Inferior parietal cortex (tissue), 1 donor: ENCODE measurements at regions not wholly inside any gene's neighbourhood (a gene's known extent, or its start where the extent isn't known, plus 50 kb on each side); places are given as distances from the start of the nearest gene placed in this dataset.

Experiments
- DNase-seq: peaks from one replicate; pipeline ENCODE4 v3.0.0-alpha.2; 2016; ENCODE audit errors: extremely low spot score

GRCh38 chr20:7250337-7250736, 482.9 kb downstream of the BMP2 start:
- DNase-seq, result no peak

- no peak for DNase-seq
Observed at GRCh38 chr20:7257099-7257498, 489.6 kb downstream of the BMP2 start.

GRCh38 chr20:7257692-7258466, 490.4 kb downstream of the BMP2 start:
- no peak for DNase-seq

- DNase-seq, result no peak
Observed at GRCh38 chr20:7262803-7263202, 495.3 kb downstream of the BMP2 start.

GRCh38 chr20:7264137-7264536, 496.7 kb downstream of the BMP2 start:
- DNase-seq, result no peak

GRCh38 chr20:7269452-7269851, 502.0 kb downstream of the BMP2 start:
- DNase-seq, result no peak

- DNase-seq, result peak; percentile 25
Observed at GRCh38 chr20:7272512-7272911, 505.0 kb downstream of the BMP2 start.

- DNase-seq, result no peak
Observed at GRCh38 chr20:7274870-7275269, 507.4 kb downstream of the BMP2 start.

- DNase-seq, result no peak
Observed at GRCh38 chr20:7275645-7276237, 508.3 kb downstream of the BMP2 start.

- peak; percentile 94 for DNase-seq
Observed at GRCh38 chr20:7285918-7286556, 518.6 kb downstream of the BMP2 start.

- DNase-seq, result no peak
Observed at GRCh38 chr20:7291323-7291943, 523.9 kb downstream of the BMP2 start.

- DNase-seq, result no peak
Observed at GRCh38 chr20:7291946-7292345, 524.5 kb downstream of the BMP2 start.

- DNase-seq, result no peak
Observed at GRCh38 chr20:7294816-7295360, 527.4 kb downstream of the BMP2 start.

GRCh38 chr20:7301807-7302206, 534.3 kb downstream of the BMP2 start:
- DNase-seq, result no peak

GRCh38 chr20:7302250-7302649, 534.8 kb downstream of the BMP2 start:
- no peak for DNase-seq

- no peak for DNase-seq
Observed at GRCh38 chr20:7305976-7306375, 538.5 kb downstream of the BMP2 start.

GRCh38 chr20:7308163-7308562, 540.7 kb downstream of the BMP2 start:
- no peak for DNase-seq

GRCh38 chr20:7313047-7313446, 545.6 kb downstream of the BMP2 start:
- no peak for DNase-seq

GRCh38 chr20:7323957-7324356, 556.5 kb downstream of the BMP2 start:
- DNase-seq, result no peak

GRCh38 chr20:7327810-7328209, 560.3 kb downstream of the BMP2 start:
- DNase-seq, result no peak

GRCh38 chr20:7330850-7331249, 563.4 kb downstream of the BMP2 start:
- no peak for DNase-seq

GRCh38 chr20:7332169-7332568, 564.7 kb downstream of the BMP2 start:
- DNase-seq, result no peak
